ENCODE measurements at regions not wholly inside any gene's neighbourhood (a gene's known extent, or its start where the extent isn't known, plus 50 kb on each side); places are given as distances from the start of the nearest gene placed in this dataset.

- Mint-ChIP-seq H3K9me3 (no peaks in the 10 kb centered on the region), H3K27ac (no peak overlapping the region), H3K4me3 (no peak overlapping the region), H3K4me1 (peaks cover 12% of the 10 kb centered on the region), H3K27me3 (no peaks in the 10 kb centered on the region)
- DNase-seq: no peak
- ATAC-seq: no peak
These were observed 82.6 kb downstream of the GCNT4 start for GRCh38 chr5:74969726-74970125.

GRCh38 chr5:74966141-74967026 lies 86.0 kb downstream of the GCNT4 start:
- no peaks in the 10 kb centered on the region for H3K27me3 Mint-ChIP-seq
- ATAC-seq: no peak
- H3K4me3 Mint-ChIP-seq: no peak overlapping the region
- DNase-seq: no peak
- H3K4me1 Mint-ChIP-seq: no peaks in the 10 kb centered on the region
- no peaks in the 10 kb centered on the region for H3K9me3 Mint-ChIP-seq
- no peak overlapping the region for H3K27ac Mint-ChIP-seq

GRCh38 chr5:74963407-74963806 lies 89.0 kb downstream of the GCNT4 start:
- no peaks in the 10 kb centered on the region for H3K27me3 Mint-ChIP-seq
- no peak for DNase-seq
- no peak overlapping the region for H3K4me3 Mint-ChIP-seq
- H3K9me3 Mint-ChIP-seq: no peaks in the 10 kb centered on the region
- no peak for ATAC-seq
- no peaks in the 10 kb centered on the region for H3K4me1 Mint-ChIP-seq
- no peak overlapping the region for H3K27ac Mint-ChIP-seq

- Mint-ChIP-seq H3K9me3 (peaks cover 4 to 8% of the 10 kb centered on the region in 2 donors), H3K4me3 (no peak overlapping the region), H3K27ac (no peak overlapping the region), H3K4me1 (peaks cover 12% of the 10 kb centered on the region), H3K27me3 (no peaks in the 10 kb centered on the region)
- no peak for ATAC-seq
- no peak for DNase-seq
These were observed 91.7 kb upstream of the FAM169A start for GRCh38 chr5:74957906-74958305.

- Mint-ChIP-seq H3K27ac (no peak overlapping the region), H3K4me3 (no peak overlapping the region), H3K4me1 (peaks cover 12% of the 10 kb centered on the region), H3K9me3 (peaks cover 4 to 8% of the 10 kb centered on the region in 2 donors), H3K27me3 (no peaks in the 10 kb centered on the region)
- ATAC-seq (no peak), DNase-seq (no peak)
These were observed 91.0 kb upstream of the FAM169A start for GRCh38 chr5:74957029-74957784.

GRCh38 chr5:74956278-74956677 lies 90.1 kb upstream of the FAM169A start:
- ATAC-seq (no peak), DNase-seq (no peak)
- Mint-ChIP-seq H3K9me3 (peaks cover 4 to 8% of the 10 kb centered on the region in 2 donors), H3K27ac (no peak overlapping the region), H3K4me3 (no peak overlapping the region), H3K27me3 (no peaks in the 10 kb centered on the region), H3K4me1 (peaks cover 12% of the 10 kb centered on the region)

- Mint-ChIP-seq H3K9me3 (peaks cover 4 to 18% of the 10 kb centered on the region in 2 donors), H3K27me3 (peaks cover 5% of the 10 kb centered on the region), H3K4me1 (peaks cover 12% of the 10 kb centered on the region), H3K4me3 (no peak overlapping the region), H3K27ac (no peak overlapping the region)
- ATAC-seq (no peak), DNase-seq (no peak)
These were observed 88.7 kb upstream of the FAM169A start for GRCh38 chr5:74954919-74955318.

- H3K4me1 Mint-ChIP-seq: peaks cover 12% of the 10 kb centered on the region
- DNase-seq: no peak
- H3K4me3 Mint-ChIP-seq: no peak overlapping the region
- ATAC-seq: peak; percentile 91
- peak overlapping the region; percentile 1 to 13 for H3K27ac Mint-ChIP-seq
- H3K27me3 Mint-ChIP-seq: peaks cover 6% of the 10 kb centered on the region
- H3K9me3 Mint-ChIP-seq: peaks cover 4 to 18% of the 10 kb centered on the region in 2 donors
These were observed 87.9 kb upstream of the FAM169A start for GRCh38 chr5:74953937-74954720.

- peaks cover 6% of the 10 kb centered on the region for H3K27me3 Mint-ChIP-seq
- ATAC-seq: no peak
- DNase-seq: no peak
- H3K9me3 Mint-ChIP-seq: peaks cover 4 to 18% of the 10 kb centered on the region in 2 donors
- H3K27ac Mint-ChIP-seq: peak overlapping the region in 1 of 2 donors; percentile 13
- H3K4me3 Mint-ChIP-seq: no peak overlapping the region
- peaks cover 12% of the 10 kb centered on the region for H3K4me1 Mint-ChIP-seq
These were observed 87.4 kb upstream of the FAM169A start for GRCh38 chr5:74953554-74953936.

- no peak overlapping the region for H3K27ac Mint-ChIP-seq
- ATAC-seq (no peak), DNase-seq (no peak)
- H3K4me1 Mint-ChIP-seq: peaks cover 12% of the 10 kb centered on the region
- no peak overlapping the region for H3K4me3 Mint-ChIP-seq
- peaks cover 18% of the 10 kb centered on the region for H3K27me3 Mint-ChIP-seq
- H3K9me3 Mint-ChIP-seq: peaks cover 4 to 18% of the 10 kb centered on the region in 2 donors
These were observed 86.2 kb upstream of the FAM169A start for GRCh38 chr5:74952406-74952805.

- Mint-ChIP-seq H3K27ac (no peak overlapping the region), H3K9me3 (peaks cover 4 to 18% of the 10 kb centered on the region in 2 donors), H3K4me3 (no peak overlapping the region), H3K27me3 (peaks cover 23% of the 10 kb centered on the region), H3K4me1 (peaks cover 12% of the 10 kb centered on the region)
- ATAC-seq (no peak), DNase-seq (no peak)
These were observed 85.7 kb upstream of the FAM169A start for GRCh38 chr5:74951865-74952264.

GRCh38 chr5:74950836-74951515 lies 84.8 kb upstream of the FAM169A start:
- Mint-ChIP-seq H3K27me3 (peaks cover 25% of the 10 kb centered on the region), H3K4me1 (peaks cover 15% of the 10 kb centered on the region), H3K4me3 (no peak overlapping the region), H3K9me3 (peaks cover 4 to 18% of the 10 kb centered on the region in 2 donors), H3K27ac (no peak overlapping the region)
- ATAC-seq (no peak), DNase-seq (no peak)

- peaks cover 25% of the 10 kb centered on the region for H3K27me3 Mint-ChIP-seq
- H3K9me3 Mint-ChIP-seq: peaks cover 0 to 10% of the 10 kb centered on the region in 2 donors
- DNase-seq: no peak
- no peak overlapping the region for H3K27ac Mint-ChIP-seq
- H3K4me3 Mint-ChIP-seq: no peak overlapping the region
- peaks cover 19% of the 10 kb centered on the region for H3K4me1 Mint-ChIP-seq
- no peak for ATAC-seq
These were observed 83.8 kb upstream of the FAM169A start for GRCh38 chr5:74949976-74950375.

- H3K27me3 Mint-ChIP-seq: peaks cover 32% of the 10 kb centered on the region
- DNase-seq (no peak), ATAC-seq (no peak)
- peaks cover 15% of the 10 kb centered on the region for H3K4me1 Mint-ChIP-seq
- peaks cover 0 to 10% of the 10 kb centered on the region in 2 donors for H3K9me3 Mint-ChIP-seq
- H3K27ac Mint-ChIP-seq: no peak overlapping the region
- H3K4me3 Mint-ChIP-seq: no peak overlapping the region
These were observed 81.9 kb upstream of the FAM169A start for GRCh38 chr5:74948031-74948546.

- DNase-seq: no peak
- Mint-ChIP-seq H3K4me3 (no peak overlapping the region), H3K9me3 (peaks cover 0 to 10% of the 10 kb centered on the region in 2 donors), H3K27ac (no peak overlapping the region), H3K4me1 (peaks cover 15% of the 10 kb centered on the region), H3K27me3 (peaks cover 38% of the 10 kb centered on the region)
- no peak for ATAC-seq
These were observed 80.3 kb upstream of the FAM169A start for GRCh38 chr5:74946471-74946870.
